Gastrocnemius medialis (tissue), 4 donors: ENCODE measurements at regions not wholly inside any gene's neighbourhood (a gene's known extent, or its start where the extent isn't known, plus 50 kb on each side); places are given as distances from the start of the nearest gene placed in this dataset.

Experiments used
- ATAC-seq, 2 donors: fragments of 150-250 bp; one replicate each; pipeline ENCODE4 v1.9.1; 2016
- DNase-seq, 2 donors: peaks; one replicate each; pipeline ENCODE4 v3.0.0-alpha.2; 2019
- H3K27ac ChIP-seq, 4 donors: fragments of 200-600 bp; sonication (generic); 1 replicate in 1 of 4; 2 replicates in 3 of 4; pipeline ENCODE4 v1.5.1; 2016 to 2018; ENCODE audit warnings: mild to moderate bottlenecking in 2 of 4, moderate library complexity in 1 of 4
- H3K27me3 ChIP-seq, 3 donors: fragments of 200-600 bp; sonication (generic) in 2 of 3; 1 replicate in 1 of 3; 2 replicates in 2 of 3; pipeline versions ENCODE4 v1.5.1 to v1.6.0; 2016 to 2019; ENCODE audit warnings: mild to moderate bottlenecking in 1 of 3, moderate library complexity in 1 of 3
- H3K36me3 ChIP-seq, 2 donors: fragments of 200-600 bp; sonication (generic) in 1 of 2; one replicate each; pipeline ENCODE4 v1.5.1; 2017 to 2018
- H3K4me1 ChIP-seq, 2 donors: fragments of 200-600 bp; sonication (generic) in 1 of 2; one replicate each; pipeline ENCODE4 v1.5.1; 2016 to 2017; ENCODE audit warnings: mild to moderate bottlenecking in 2 of 2
- H3K4me3 ChIP-seq, 4 donors: fragments of 200-600 bp; sonication (generic) in 3 of 4; 1 replicate in 1 of 4; 2 replicates in 3 of 4; pipeline ENCODE4 v1.5.1; 2016 to 2019; ENCODE audit warnings: mild to moderate bottlenecking in 2 of 4
- H3K9me3 ChIP-seq, 3 donors: fragments of 200-600 bp; sonication (generic) in 2 of 3; 1 replicate in 1 of 3; 2 replicates in 2 of 3; pipeline ENCODE4 v1.5.1; 2016 to 2019
- POLR2A ChIP-seq, 2 donors: fragments of 450-650 bp; IDR thresholded peaks; one replicate each; pipeline ENCODE4 v1.6.1; 2017; ENCODE audit warnings: antibody characterized with exemption in 2 of 2, mild to moderate bottlenecking in 2 of 2, moderate library complexity in 2 of 2
- in situ Hi-C, 4 donors: fragments of 200-750 bp; cut with MboI; loops; one replicate each; pipeline versions ENCODE4 v1.15.0 to v1.8.0; 2017; ENCODE audit warnings: low sequenced_read_pairs in 4 of 4
- intact Hi-C: fragments of 100-400 bp; cut with DNase I; formaldehyde crosslinking; loops from one replicate; pipeline ENCODE4 v1.15.1; 2023; ENCODE audit warnings: low total_unique reads
- TF ChIP-seq, protein P1 (sequence below), 5 experiments: fragments of 450-650 bp in 3 of 5; fragments of 200-600 bp in 2 of 5; sonication (generic) in 2 of 5; IDR thresholded peaks in 4 of 5; conservative IDR thresholded peaks in 1 of 5; 1 replicate in 4 of 5; 2 replicates in 1 of 5; pipeline ENCODE4 v1.5.1; 2016 to 2019; ENCODE audit warnings: antibody characterized with exemption in 5 of 5, mild to moderate bottlenecking in 3 of 5, moderate library complexity in 3 of 5

GRCh38 chr11:92304271-92304670, 79.7 kb downstream of the FAT3 start:
- ATAC-seq (no peak), DNase-seq (no peak)
- in situ Hi-C loops (no loop called here), intact Hi-C loops (no loop called here)
- Histone ChIP-seq H3K4me3 (no peak overlapping the region), H3K4me1 (no peaks in the 10 kb centered on the region), H3K36me3 (no peaks in the 10 kb centered on the region), H3K27ac (no peak overlapping the region), H3K9me3 (no peaks in the 10 kb centered on the region), H3K27me3 (no peaks in the 10 kb centered on the region)
- no peak for TF ChIP-seq POLR2A (IDR thresholded peaks at IDR 0.05)
- TF ChIP-seq, protein P1, sequence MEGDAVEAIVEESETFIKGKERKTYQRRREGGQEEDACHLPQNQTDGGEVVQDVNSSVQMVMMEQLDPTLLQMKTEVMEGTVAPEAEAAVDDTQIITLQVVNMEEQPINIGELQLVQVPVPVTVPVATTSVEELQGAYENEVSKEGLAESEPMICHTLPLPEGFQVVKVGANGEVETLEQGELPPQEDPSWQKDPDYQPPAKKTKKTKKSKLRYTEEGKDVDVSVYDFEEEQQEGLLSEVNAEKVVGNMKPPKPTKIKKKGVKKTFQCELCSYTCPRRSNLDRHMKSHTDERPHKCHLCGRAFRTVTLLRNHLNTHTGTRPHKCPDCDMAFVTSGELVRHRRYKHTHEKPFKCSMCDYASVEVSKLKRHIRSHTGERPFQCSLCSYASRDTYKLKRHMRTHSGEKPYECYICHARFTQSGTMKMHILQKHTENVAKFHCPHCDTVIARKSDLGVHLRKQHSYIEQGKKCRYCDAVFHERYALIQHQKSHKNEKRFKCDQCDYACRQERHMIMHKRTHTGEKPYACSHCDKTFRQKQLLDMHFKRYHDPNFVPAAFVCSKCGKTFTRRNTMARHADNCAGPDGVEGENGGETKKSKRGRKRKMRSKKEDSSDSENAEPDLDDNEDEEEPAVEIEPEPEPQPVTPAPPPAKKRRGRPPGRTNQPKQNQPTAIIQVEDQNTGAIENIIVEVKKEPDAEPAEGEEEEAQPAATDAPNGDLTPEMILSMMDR (IDR thresholded peaks at IDR 0.05 in 4 of 5, conservative IDR thresholded peaks at IDR 0.05 in 1 of 5): no peak

- in situ Hi-C loops: no loop called here
- no peaks in the 10 kb centered on the region for H3K9me3 ChIP-seq
- no peak overlapping the region for H3K4me3 ChIP-seq
- no peaks in the 10 kb centered on the region for H3K27me3 ChIP-seq
- TF ChIP-seq, protein P1 (IDR thresholded peaks at IDR 0.05 in 4 of 5, conservative IDR thresholded peaks at IDR 0.05 in 1 of 5): no peak
- no peak for TF ChIP-seq POLR2A (IDR thresholded peaks at IDR 0.05)
- no peaks in the 10 kb centered on the region for H3K36me3 ChIP-seq
- H3K4me1 ChIP-seq: no peaks in the 10 kb centered on the region
- intact Hi-C loops: no loop called here
- no peak overlapping the region for H3K27ac ChIP-seq
- ATAC-seq: no peak
- no peak for DNase-seq
Observed at GRCh38 chr11:92306966-92307510, 82.4 kb downstream of the FAT3 start.

- no peaks in the 10 kb centered on the region for H3K4me1 ChIP-seq
- no peaks in the 10 kb centered on the region for H3K9me3 ChIP-seq
- intact Hi-C loops (no loop called here), in situ Hi-C loops (no loop called here)
- H3K27ac ChIP-seq: no peak overlapping the region
- no peaks in the 10 kb centered on the region for H3K27me3 ChIP-seq
- no peaks in the 10 kb centered on the region for H3K36me3 ChIP-seq
- H3K4me3 ChIP-seq: no peak overlapping the region
- DNase-seq (no peak), ATAC-seq (no peak)
- TF ChIP-seq POLR2A (IDR thresholded peaks at IDR 0.05): no peak
- TF ChIP-seq, protein P1 (IDR thresholded peaks at IDR 0.05 in 4 of 5, conservative IDR thresholded peaks at IDR 0.05 in 1 of 5): no peak
Observed at GRCh38 chr11:92308366-92308765, 83.7 kb downstream of the FAT3 start.

- intact Hi-C loops: no loop called here
- Histone ChIP-seq H3K4me3 (no peak overlapping the region), H3K9me3 (no peaks in the 10 kb centered on the region), H3K27ac (no peak overlapping the region), H3K4me1 (no peaks in the 10 kb centered on the region), H3K27me3 (no peaks in the 10 kb centered on the region), H3K36me3 (no peaks in the 10 kb centered on the region)
- DNase-seq (no peak), ATAC-seq (no peak)
- in situ Hi-C loops: no loop called here
- TF ChIP-seq POLR2A (IDR thresholded peaks at IDR 0.05): no peak
- TF ChIP-seq, protein P1 (IDR thresholded peaks at IDR 0.05 in 4 of 5, conservative IDR thresholded peaks at IDR 0.05 in 1 of 5): no peak
Observed at GRCh38 chr11:92311616-92312449, 87.2 kb downstream of the FAT3 start.
